HG03196 (cell line): ENCODE measurements at regions not wholly inside any gene's neighbourhood (a gene's known extent, or its start where the extent isn't known, plus 50 kb on each side); places are given as distances from the start of the nearest gene placed in this dataset.
A peak's percentile ranks its signal among the peaks of the same experiment; 100 is the strongest.
"Not testable (repeated sequence)": the region's sequence is repeated elsewhere in the genome, so short reads cannot be mapped to it uniquely, and the experiment has no call there.

Source experiments
- ATAC-seq: cut with Tn5 transposase; IDR thresholded peaks from one replicate; pipeline ENCODE4 v1.9.1; 2021; ENCODE audit not compliant: unreplicated experiment

GRCh38 chr12:47378222-47378582, 298.4 kb upstream of the AMIGO2 start:
- no peak for ATAC-seq

GRCh38 chr12:47377414-47378221, 297.9 kb upstream of the AMIGO2 start:
- no peak for ATAC-seq

DNA sequence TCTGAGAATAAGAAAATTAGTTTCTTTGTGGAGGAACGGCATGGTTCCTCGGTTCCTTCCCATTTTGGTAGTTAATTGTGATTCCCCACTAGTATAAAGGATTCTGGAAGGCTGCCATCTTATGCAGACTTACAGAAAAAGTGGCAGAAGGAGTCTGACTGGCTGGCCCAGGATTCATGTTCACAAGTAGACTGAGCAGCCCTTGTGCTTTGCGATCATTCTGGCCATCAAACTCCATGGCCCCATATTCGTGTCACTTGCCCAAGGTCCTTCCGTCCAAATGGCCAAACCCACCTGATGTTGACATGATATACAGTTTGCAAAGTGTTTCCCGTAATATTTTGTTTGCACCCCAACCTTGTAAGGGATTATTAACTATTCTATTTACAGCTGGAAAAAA, 297.2 kb upstream of the AMIGO2 start:
- no peak for ATAC-seq

GRCh38 chr12:47373554-47374150, 293.9 kb upstream of the AMIGO2 start:
- no peak for ATAC-seq

DNA sequence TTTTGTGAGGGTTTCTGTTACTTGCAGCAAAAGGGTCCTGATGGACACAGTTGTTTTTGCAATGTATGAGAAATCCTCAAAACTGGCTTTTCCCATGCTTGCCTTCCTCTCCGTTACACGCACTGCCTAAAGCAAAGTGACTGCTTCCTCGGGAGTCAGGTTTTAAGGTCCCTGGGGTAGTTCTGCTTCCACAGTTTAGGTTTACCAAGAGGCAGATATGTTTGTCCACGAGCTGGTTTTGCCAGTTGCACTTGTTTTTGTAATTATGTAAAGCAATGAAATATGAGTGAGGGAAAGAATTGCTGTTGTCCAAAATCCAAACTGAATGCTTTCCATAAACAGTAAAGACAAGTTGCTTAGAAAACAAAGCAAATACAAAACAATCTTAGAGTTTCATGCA, 290.7 kb upstream of the AMIGO2 start:
- no peak for ATAC-seq

DNA sequence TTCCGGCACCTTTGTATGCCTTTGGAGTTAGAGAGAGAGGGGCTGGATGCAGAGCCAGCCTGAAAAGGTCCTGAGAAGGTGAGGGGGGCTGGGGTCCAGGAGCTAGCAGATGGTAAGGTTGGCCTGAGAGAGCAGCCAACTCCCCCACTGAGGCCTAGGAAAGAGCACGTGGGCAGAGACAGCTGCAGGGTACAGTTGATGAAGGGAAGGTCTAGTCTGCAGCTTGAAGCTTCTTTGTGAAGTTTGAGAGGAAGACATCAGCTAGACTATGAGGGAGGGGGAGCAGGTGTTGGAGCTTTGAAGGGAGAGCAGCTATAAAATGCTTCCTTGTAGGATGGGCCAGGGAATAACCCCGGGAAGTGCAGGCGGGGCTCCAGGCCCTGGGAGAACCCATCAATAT, 289.3 kb upstream of the AMIGO2 start:
- ATAC-seq: no peak

GRCh38 chr12:47367912-47368537, 288.3 kb upstream of the AMIGO2 start:
- no peak for ATAC-seq

- ATAC-seq: no peak
Measured at GRCh38 chr12:47366579-47366978, 286.8 kb upstream of the AMIGO2 start.

DNA sequence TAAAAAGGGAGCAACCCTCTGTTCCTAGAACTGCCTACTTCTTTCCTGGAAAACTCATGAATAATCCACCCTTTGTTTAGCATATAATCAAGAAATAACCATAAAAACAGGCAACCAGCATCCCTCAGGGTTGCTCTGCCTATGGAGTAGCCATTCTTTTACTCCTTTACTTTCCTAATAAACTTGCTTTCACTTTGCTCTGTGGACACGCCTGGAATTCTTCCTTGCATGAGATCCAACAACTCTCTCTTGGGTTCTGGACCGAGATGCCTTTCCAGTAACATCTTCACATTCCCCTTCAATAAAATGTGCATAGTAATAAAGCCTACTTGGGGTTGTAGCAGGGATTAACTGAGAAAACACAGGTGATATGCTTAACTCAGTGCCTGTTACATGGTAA, 286.4 kb upstream of the AMIGO2 start:
- no peak for ATAC-seq

- not testable (repeated sequence) for ATAC-seq
Measured at GRCh38 chr12:47365443-47366076, 285.8 kb upstream of the AMIGO2 start.

DNA sequence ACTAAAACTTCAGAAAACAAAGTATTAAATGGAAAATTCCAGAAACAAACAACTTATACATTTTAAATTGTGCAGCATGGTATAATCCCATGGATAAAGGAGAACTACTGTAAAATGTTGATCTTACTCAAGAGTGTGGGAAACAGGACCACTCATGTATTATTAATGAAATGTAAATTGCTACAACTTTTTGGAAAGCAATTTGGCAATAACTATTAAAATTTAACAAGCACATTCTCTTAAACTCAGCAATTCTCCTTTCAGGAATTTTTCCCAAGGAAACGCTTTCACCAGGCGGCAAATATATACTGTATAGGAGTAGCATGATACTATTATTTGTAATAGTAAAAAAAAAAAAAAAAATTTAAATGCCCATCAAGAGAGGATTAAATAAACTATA, 284.5 kb upstream of the AMIGO2 start:
- no peak for ATAC-seq

- ATAC-seq: no peak
Measured at GRCh38 chr12:47362126-47362705, 282.5 kb upstream of the AMIGO2 start.

- peak; percentile 83 for ATAC-seq
Measured at GRCh38 chr12:47361389-47362021, 281.7 kb upstream of the AMIGO2 start.

DNA sequence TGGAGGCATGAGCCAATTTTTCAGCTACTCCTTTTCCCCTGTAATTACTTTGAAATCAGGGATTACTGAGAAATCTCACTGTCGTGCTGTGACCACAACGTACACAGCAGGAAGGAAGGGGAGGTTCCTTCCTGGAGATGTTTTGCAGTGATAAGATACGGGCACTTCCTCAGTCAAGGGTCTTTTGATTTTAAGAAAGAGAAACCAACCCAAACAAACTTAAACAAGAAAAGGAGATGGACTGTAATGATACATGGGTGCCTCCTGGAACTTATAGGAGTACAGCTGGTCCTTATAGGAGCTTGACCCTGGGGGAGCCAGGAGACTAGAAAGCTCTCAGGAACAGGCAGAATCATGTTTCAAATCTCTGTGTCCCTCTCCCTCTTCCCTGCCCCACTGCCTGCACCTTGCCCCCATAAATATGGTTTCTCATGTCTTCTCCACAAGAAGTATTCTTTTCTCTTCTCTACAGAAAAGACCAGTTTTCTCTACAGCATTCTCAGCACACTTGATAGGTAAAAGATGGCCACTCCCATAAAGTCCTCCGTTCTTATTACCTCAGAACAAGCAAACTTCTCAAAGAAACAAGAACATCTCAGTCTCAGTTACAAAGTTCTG, 281.1 kb upstream of the AMIGO2 start:
- peak; percentile 23 for ATAC-seq

DNA sequence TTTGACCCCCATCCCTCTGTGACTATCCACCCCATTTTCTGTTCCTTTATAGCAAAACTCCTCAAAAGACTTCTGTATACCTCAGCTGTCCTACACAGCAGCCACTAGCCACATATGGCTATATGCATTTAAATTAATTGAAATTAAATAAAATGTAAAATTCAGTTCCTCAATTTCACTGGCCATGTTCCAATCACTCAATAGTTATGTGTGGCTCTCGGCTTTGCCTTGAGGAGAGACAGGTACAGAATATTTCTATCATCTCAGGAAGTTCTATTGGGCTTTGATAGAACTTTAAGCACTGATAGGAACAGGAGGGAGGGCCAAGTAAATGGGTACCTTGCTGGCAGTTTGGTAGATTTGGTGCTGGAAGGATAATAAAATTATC, 280.3 kb upstream of the AMIGO2 start:
- no peak for ATAC-seq

DNA sequence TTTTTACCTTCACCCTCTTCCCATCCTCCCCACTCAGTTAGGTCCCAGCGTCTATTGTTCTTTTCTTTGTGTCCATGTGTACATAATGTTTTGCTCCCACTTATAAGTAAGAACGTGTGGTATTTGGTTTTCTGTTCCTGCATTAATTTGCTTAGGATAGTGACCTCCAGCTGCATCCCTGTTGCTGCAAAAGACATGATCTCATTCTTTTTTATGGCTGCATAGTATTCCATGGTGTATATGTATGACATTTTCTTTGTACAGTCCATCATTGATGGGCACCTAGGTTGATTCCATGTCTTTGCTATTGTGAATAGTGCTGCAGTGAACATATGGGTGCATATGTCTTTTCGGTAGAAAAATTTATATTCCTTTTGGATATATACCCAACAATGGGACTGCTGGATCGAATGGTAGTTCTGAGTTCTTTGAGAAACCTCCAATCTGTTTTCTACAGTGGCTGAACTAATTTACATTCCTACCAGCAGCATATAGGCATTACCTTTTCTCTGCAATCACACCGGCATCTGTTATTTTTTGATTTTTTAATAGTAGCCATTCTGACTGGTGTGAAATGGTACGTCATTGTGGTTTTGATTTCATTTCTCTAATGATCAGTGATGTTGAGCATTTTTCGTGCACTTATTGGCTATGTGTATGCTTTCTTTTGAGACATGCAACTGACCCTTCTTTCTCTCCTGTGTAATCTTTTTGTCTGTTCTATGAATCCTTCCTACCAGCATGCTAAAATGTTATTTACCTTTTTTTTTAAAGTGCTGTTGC, 279.7 kb upstream of the AMIGO2 start:
- ATAC-seq: no peak

DNA sequence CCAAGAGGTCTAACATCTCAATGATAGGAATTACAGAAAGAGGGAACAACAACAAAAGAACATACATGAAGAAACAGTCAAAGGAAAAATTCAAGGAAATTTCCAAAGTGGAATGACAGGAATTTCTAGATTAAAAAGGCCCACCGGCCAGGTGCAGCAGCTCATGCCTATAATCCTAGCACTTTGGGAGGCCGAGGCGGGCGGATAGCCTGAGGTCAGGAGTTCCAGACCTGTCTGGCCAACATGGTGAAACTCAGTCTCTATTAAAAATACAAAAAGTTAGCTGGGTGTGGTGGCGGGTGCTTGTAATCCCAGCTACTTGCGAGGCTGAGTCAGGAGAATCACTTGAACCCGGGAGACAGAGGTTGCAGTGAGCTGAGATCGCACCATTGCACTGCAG, 277.2 kb upstream of the AMIGO2 start:
- not testable (repeated sequence) for ATAC-seq

- no peak for ATAC-seq
Measured at GRCh38 chr12:47356129-47356700, 276.5 kb upstream of the AMIGO2 start.

DNA sequence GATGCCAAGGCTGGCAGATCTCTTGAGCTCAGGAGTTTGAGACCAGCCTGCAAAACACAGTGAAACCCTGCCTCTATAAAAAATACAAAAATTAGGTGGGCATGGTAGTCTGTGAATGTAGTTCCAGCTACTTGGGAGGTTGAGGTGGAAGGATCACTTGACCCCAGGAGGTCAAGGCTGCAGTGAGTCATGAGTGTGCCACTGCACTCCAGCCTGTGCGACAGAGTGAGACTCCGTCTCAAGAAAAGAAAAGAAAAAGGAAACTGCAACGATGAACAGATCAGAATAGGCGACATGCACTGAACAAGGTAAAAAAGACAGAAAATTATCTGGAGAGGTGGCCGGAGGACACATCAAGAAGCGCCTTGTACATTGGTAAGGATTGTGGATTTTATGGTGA, 273.7 kb upstream of the AMIGO2 start:
- ATAC-seq: no peak

- ATAC-seq: no peak
Measured at GRCh38 chr12:47352067-47352466, 272.3 kb upstream of the AMIGO2 start.
